ENCODE measurements at regions not wholly inside any gene's neighbourhood (a gene's known extent, or its start where the extent isn't known, plus 50 kb on each side); places are given as distances from the start of the nearest gene placed in this dataset.

- no peak for TF ChIP-seq SPI1 (IDR thresholded peaks at IDR 0.05; ENCODE audit: borderline replicate concordance, low read depth)
- no peak for TF ChIP-seq CTCF (IDR thresholded peaks at IDR 0.05; ENCODE audit: insufficient read depth, low read length)
- TF ChIP-seq POLR2AphosphoS5 (IDR thresholded peaks at IDR 0.05; ENCODE audit: low read depth), result no peak
- TF ChIP-seq GABPA (IDR thresholded peaks at IDR 0.05; ENCODE audit: low read depth), result no peak
- no peak for TF ChIP-seq REST (IDR thresholded peaks at IDR 0.05; ENCODE audit: insufficient replicate concordance, low read depth)
- no peak overlapping the region for H3K27ac ChIP-seq (replicated peaks)
- no peaks in the 10 kb centered on the region for H3K27me3 ChIP-seq (ENCODE audit: insufficient read depth, poor library complexity, severe bottlenecking)
- H3K4me3 ChIP-seq (replicated peaks; ENCODE audit: insufficient read depth, low read length), result no peak overlapping the region
- no peak for DNase-seq (ENCODE audit: low read depth in 1 of 2, low spot score in 1 of 2)
These were observed 192.7 kb upstream of the NFIA start for GRCh38 chr1:60889709-60890108.

GRCh38 chr1:60888126-60888525 lies 194.2 kb upstream of the NFIA start:
- no peak for DNase-seq (ENCODE audit: low read depth in 1 of 2, low spot score in 1 of 2)
- peaks cover 3% of the 10 kb centered on the region for H3K27me3 ChIP-seq (ENCODE audit: insufficient read depth, poor library complexity, severe bottlenecking)
- no peak for TF ChIP-seq GABPA (IDR thresholded peaks at IDR 0.05; ENCODE audit: low read depth)
- H3K27ac ChIP-seq (replicated peaks), result no peak overlapping the region
- H3K4me3 ChIP-seq (replicated peaks; ENCODE audit: insufficient read depth, low read length), result no peak overlapping the region

DNA sequence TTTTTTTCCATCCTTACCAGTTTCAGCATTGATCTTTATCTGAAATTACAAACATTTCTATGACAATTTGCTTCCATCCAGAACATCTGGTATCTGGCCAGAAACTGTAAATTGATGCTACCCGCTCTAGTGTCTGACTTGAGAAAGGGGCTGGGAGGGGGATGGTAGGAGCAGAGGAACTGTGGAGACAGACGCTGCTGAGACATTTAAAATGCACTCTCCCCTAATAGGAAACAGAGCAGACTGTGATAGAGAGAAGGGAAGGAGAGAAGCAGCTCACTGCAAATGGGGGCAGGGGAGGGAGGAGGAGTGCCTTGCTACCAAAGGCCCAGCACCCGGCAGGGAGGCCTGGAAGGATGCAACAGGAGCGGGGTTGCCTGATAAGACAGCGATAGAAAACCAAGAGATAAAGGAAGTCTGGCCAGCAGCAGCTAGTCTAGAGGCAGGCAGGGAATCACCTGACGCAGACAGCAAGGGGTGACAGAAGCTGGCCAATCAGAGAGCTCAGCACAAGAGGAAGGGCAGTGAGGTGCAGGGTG lies 195.5 kb upstream of the NFIA start:
- no peak overlapping the region for H3K27ac ChIP-seq (replicated peaks)
- H3K4me3 ChIP-seq (replicated peaks; ENCODE audit: insufficient read depth, low read length), result no peak overlapping the region
- peaks cover 3% of the 10 kb centered on the region for H3K27me3 ChIP-seq (ENCODE audit: insufficient read depth, poor library complexity, severe bottlenecking)
- TF ChIP-seq REST (IDR thresholded peaks at IDR 0.05; ENCODE audit: insufficient replicate concordance, low read depth), result no peak
- TF ChIP-seq POLR2AphosphoS5 (IDR thresholded peaks at IDR 0.05; ENCODE audit: low read depth), result no peak
- no peak for TF ChIP-seq GABPA (IDR thresholded peaks at IDR 0.05; ENCODE audit: low read depth)
- no peak for TF ChIP-seq CTCF (IDR thresholded peaks at IDR 0.05; ENCODE audit: insufficient read depth, low read length)
- TF ChIP-seq SPI1 (IDR thresholded peaks at IDR 0.05; ENCODE audit: borderline replicate concordance, low read depth), result no peak
- DNase-seq (ENCODE audit: low read depth in 1 of 2, low spot score in 1 of 2), result no peak

DNA sequence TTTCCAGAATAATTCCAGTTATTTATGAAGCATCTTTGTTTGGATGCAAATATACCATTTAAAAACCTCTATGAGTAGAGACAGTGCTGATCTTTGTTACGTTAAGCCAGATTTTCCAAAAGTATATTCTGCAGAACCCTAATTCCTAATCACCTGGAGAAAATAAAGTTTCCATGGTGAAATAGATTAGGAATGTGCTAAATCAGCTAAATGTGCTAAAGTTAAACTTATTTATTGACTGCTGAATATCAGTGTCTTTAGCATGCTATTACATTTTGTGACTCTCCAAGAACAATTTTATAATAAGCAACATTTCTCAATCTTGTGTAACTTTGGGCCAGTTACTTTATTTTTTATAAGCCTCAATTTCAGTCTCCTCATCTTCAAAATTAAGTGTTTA lies 196.3 kb upstream of the NFIA start:
- no peak for DNase-seq (ENCODE audit: low read depth in 1 of 2, low spot score in 1 of 2)
- H3K27ac ChIP-seq (replicated peaks), result no peak overlapping the region
- no peak overlapping the region for H3K4me3 ChIP-seq (replicated peaks; ENCODE audit: insufficient read depth, low read length)
- peaks cover 3% of the 10 kb centered on the region for H3K27me3 ChIP-seq (ENCODE audit: insufficient read depth, poor library complexity, severe bottlenecking)
- TF ChIP-seq GABPA (IDR thresholded peaks at IDR 0.05; ENCODE audit: low read depth) (no peak), CTCF (IDR thresholded peaks at IDR 0.05; ENCODE audit: insufficient read depth, low read length) (no peak), SPI1 (IDR thresholded peaks at IDR 0.05; ENCODE audit: borderline replicate concordance, low read depth) (no peak), REST (IDR thresholded peaks at IDR 0.05; ENCODE audit: insufficient replicate concordance, low read depth) (no peak), POLR2AphosphoS5 (IDR thresholded peaks at IDR 0.05; ENCODE audit: low read depth) (no peak)

Data from HL-60 (cell line).